ENCODE measurements at regions not wholly inside any gene's neighbourhood (a gene's known extent, or its start where the extent isn't known, plus 50 kb on each side); places are given as distances from the start of the nearest gene placed in this dataset.

GRCh38 chr6:74768120-74768519, 437.7 kb downstream of the COL12A1 start:
- no peak overlapping the region for H2AFZ ChIP-seq (ENCODE audit: low read depth, low read length)
- H3K27ac ChIP-seq (ENCODE audit: low read depth, low read length), result no peak overlapping the region
- FAIRE-seq, result no peak
- Mint-ChIP-seq H3K4me3 (ENCODE audit: unreplicated experiment) (no peak overlapping the region), H3K27me3 (ENCODE audit: low read depth, unreplicated experiment) (no peaks in the 10 kb centered on the region), H3K4me1 (ENCODE audit: low read depth, unreplicated experiment) (no peaks in the 10 kb centered on the region), H3K36me3 (ENCODE audit: low read depth, unreplicated experiment) (no peaks in the 10 kb centered on the region), H3K27ac (ENCODE audit: unreplicated experiment) (no peak overlapping the region), H3K9me3 (ENCODE audit: unreplicated experiment) (no peaks in the 10 kb centered on the region)
- H3K9me3 ChIP-seq (ENCODE audit: insufficient read depth, low read depth, low read length), result no peaks in the 10 kb centered on the region
- no peaks in the 10 kb centered on the region for H3K4me1 ChIP-seq (ENCODE audit: insufficient read depth, low read length)
- no peaks in the 10 kb centered on the region for H3K27me3 ChIP-seq (ENCODE audit: insufficient read depth, low read length)
- no peak overlapping the region for H3K4me2 ChIP-seq (ENCODE audit: low read length)
- no peaks in the 10 kb centered on the region for H4K20me1 ChIP-seq (ENCODE audit: insufficient read depth, low read length)
- H3K79me2 ChIP-seq (ENCODE audit: insufficient read depth, low read length), result no peaks in the 10 kb centered on the region
- H3K4me3 ChIP-seq (ENCODE audit: insufficient read depth, low read depth, low read length), result no peak overlapping the region
- H3K9ac ChIP-seq (ENCODE audit: low read length), result no peak overlapping the region
- no peaks in the 10 kb centered on the region for H3K36me3 ChIP-seq (ENCODE audit: insufficient read depth, low read length)
- DNase-seq (ENCODE audit: low read depth), result no peak
- TF ChIP-seq CTCF (IDR thresholded peaks at IDR 0.05; ENCODE audit: insufficient read depth, low read depth, low read length), result no peak
- TF ChIP-seq EZH2 (IDR thresholded peaks at IDR 0.05; ENCODE audit: insufficient read depth, low read length), result no peak

DNA sequence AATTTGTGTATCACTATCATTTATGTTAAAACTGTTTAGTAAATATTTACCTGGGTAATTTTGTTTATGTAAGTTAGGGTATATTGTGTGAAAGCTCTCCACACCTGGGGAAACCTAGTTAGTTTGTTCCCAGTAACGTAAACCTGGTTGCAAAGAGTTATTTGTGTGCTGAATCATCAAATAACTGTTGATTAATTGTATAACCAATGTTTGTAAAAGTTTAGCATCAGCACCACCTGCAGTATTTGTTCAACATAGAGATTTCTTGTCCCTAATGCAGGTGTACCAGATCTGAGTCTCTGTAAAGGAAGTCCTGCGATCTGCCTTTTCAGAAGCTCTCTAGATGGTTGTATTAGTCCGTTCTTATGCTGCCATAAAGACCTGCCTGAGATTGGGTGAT, 440.4 kb downstream of the COL12A1 start:
- H3K27ac Mint-ChIP-seq (ENCODE audit: unreplicated experiment), result no peak overlapping the region
- no peaks in the 10 kb centered on the region for H3K27me3 ChIP-seq (ENCODE audit: insufficient read depth, low read length)
- no peak overlapping the region for H3K27ac ChIP-seq (ENCODE audit: low read depth, low read length)
- H3K79me2 ChIP-seq (ENCODE audit: insufficient read depth, low read length), result no peaks in the 10 kb centered on the region
- no peaks in the 10 kb centered on the region for H4K20me1 ChIP-seq (ENCODE audit: insufficient read depth, low read length)
- H3K9me3 Mint-ChIP-seq (ENCODE audit: unreplicated experiment), result no peaks in the 10 kb centered on the region
- no peaks in the 10 kb centered on the region for H3K9me3 ChIP-seq (ENCODE audit: insufficient read depth, low read depth, low read length)
- H3K9ac ChIP-seq (ENCODE audit: low read length), result no peak overlapping the region
- H3K36me3 Mint-ChIP-seq (ENCODE audit: low read depth, unreplicated experiment), result no peaks in the 10 kb centered on the region
- no peaks in the 10 kb centered on the region for H3K36me3 ChIP-seq (ENCODE audit: insufficient read depth, low read length)
- no peak overlapping the region for H2AFZ ChIP-seq (ENCODE audit: low read depth, low read length)
- no peak overlapping the region for H3K4me3 ChIP-seq (ENCODE audit: insufficient read depth, low read depth, low read length)
- FAIRE-seq (no peak), DNase-seq (ENCODE audit: low read depth) (no peak)
- H3K4me2 ChIP-seq (ENCODE audit: low read length), result no peak overlapping the region
- TF ChIP-seq EZH2 (IDR thresholded peaks at IDR 0.05; ENCODE audit: insufficient read depth, low read length) (no peak), CTCF (IDR thresholded peaks at IDR 0.05; ENCODE audit: insufficient read depth, low read depth, low read length) (no peak)
- H3K27me3 Mint-ChIP-seq (ENCODE audit: low read depth, unreplicated experiment), result no peaks in the 10 kb centered on the region
- no peaks in the 10 kb centered on the region for H3K4me1 ChIP-seq (ENCODE audit: insufficient read depth, low read length)
- no peaks in the 10 kb centered on the region for H3K4me1 Mint-ChIP-seq (ENCODE audit: low read depth, unreplicated experiment)
- no peak overlapping the region for H3K4me3 Mint-ChIP-seq (ENCODE audit: unreplicated experiment)

DNA sequence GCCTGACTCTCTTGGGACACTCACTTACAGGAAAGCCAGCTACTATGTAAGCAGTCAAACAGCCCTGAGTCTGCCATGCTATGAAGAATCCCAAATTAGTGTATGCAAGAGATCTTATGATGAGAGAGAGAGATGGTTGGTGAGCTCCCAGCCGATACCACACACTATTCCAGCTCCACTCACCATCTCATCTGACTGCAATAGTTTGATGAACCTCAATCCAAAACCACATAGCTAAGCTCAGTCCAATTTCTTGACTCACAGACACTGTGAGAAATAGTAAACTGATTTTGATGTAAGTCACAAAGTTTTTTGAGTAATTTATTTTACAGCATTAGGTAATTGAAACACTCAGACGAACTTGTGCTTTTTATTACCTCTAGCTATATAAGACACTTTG, 441.4 kb downstream of the COL12A1 start:
- Histone ChIP-seq H3K9ac (ENCODE audit: low read length) (no peak overlapping the region), H4K20me1 (ENCODE audit: insufficient read depth, low read length) (no peaks in the 10 kb centered on the region), H3K36me3 (ENCODE audit: insufficient read depth, low read length) (no peaks in the 10 kb centered on the region), H3K9me3 (ENCODE audit: insufficient read depth, low read depth, low read length) (no peaks in the 10 kb centered on the region), H2AFZ (ENCODE audit: low read depth, low read length) (no peak overlapping the region), H3K4me2 (ENCODE audit: low read length) (no peak overlapping the region), H3K27ac (ENCODE audit: low read depth, low read length) (no peak overlapping the region), H3K79me2 (ENCODE audit: insufficient read depth, low read length) (no peaks in the 10 kb centered on the region), H3K4me3 (ENCODE audit: insufficient read depth, low read depth, low read length) (no peak overlapping the region), H3K27me3 (ENCODE audit: insufficient read depth, low read length) (no peaks in the 10 kb centered on the region), H3K4me1 (ENCODE audit: insufficient read depth, low read length) (no peaks in the 10 kb centered on the region)
- Mint-ChIP-seq H3K27me3 (ENCODE audit: low read depth, unreplicated experiment) (no peaks in the 10 kb centered on the region), H3K36me3 (ENCODE audit: low read depth, unreplicated experiment) (no peaks in the 10 kb centered on the region), H3K9me3 (ENCODE audit: unreplicated experiment) (peaks cover 2% of the 10 kb centered on the region), H3K27ac (ENCODE audit: unreplicated experiment) (no peak overlapping the region), H3K4me1 (ENCODE audit: low read depth, unreplicated experiment) (no peaks in the 10 kb centered on the region), H3K4me3 (ENCODE audit: unreplicated experiment) (no peak overlapping the region)
- no peak for FAIRE-seq
- peak; percentile 27 for DNase-seq (ENCODE audit: low read depth)
- TF ChIP-seq CTCF (IDR thresholded peaks at IDR 0.05; ENCODE audit: insufficient read depth, low read depth, low read length), result no peak
- no peak for TF ChIP-seq EZH2 (IDR thresholded peaks at IDR 0.05; ENCODE audit: insufficient read depth, low read length)

Measured in astrocyte (in vitro differentiated cells and primary cell).